Adipocyte (in vitro differentiated cells): ENCODE measurements at regions not wholly inside any gene's neighbourhood (a gene's known extent, or its start where the extent isn't known, plus 50 kb on each side); places are given as distances from the start of the nearest gene placed in this dataset.
"Not testable (repeated sequence)": the region's sequence is repeated elsewhere in the genome, so short reads cannot be mapped to it uniquely, and the experiment has no call there.

Experiments
- DNase-seq: peaks from one replicate; pipeline ENCODE4 v3.0.0-alpha.2; 2015; ENCODE audit warnings: low read depth
- H3K27me3 ChIP-seq: replicated peaks from 2 replicates; pipeline ENCODE4 v1.7.0; 2013; ENCODE audit warnings: mild to moderate bottlenecking, low read length, moderate library complexity; ENCODE audit not compliant: control insufficient read depth, insufficient read depth
- H3K36me3 ChIP-seq: 2 replicates; pipeline ENCODE4 v1.7.0; 2013; ENCODE audit warnings: low read length, mild to moderate bottlenecking, moderate library complexity; ENCODE audit not compliant: control insufficient read depth, insufficient read depth, severe bottlenecking
- H3K4me1 ChIP-seq: 2 replicates; pipeline ENCODE4 v1.7.0; 2013; ENCODE audit warnings: mild to moderate bottlenecking, low read length, moderate library complexity; ENCODE audit not compliant: control insufficient read depth, insufficient read depth
- H3K4me3 ChIP-seq: 2 replicates; pipeline ENCODE4 v1.7.0; 2013; ENCODE audit warnings: mild to moderate bottlenecking, low read length, moderate library complexity
- H3K9ac ChIP-seq: 2 replicates; pipeline ENCODE4 v1.7.0; 2013; ENCODE audit warnings: mild to moderate bottlenecking, low read length, moderate library complexity
- H3K9me3 ChIP-seq: 2 replicates; pipeline ENCODE4 v1.7.0; 2013; ENCODE audit warnings: mild to moderate bottlenecking, low read length, moderate library complexity; ENCODE audit not compliant: control insufficient read depth

- DNase-seq = no peak
- Histone ChIP-seq H3K9ac (no peak overlapping the region), H3K9me3 (no peaks in the 10 kb centered on the region), H3K36me3 (no peaks in the 10 kb centered on the region), H3K4me1 (no peaks in the 10 kb centered on the region), H3K27me3 (no peaks in the 10 kb centered on the region), H3K4me3 (no peak overlapping the region)
Measured at GRCh38 chr1:189701606-189702005, 776.1 kb downstream of the BRINP3 start.

GRCh38 chr1:189706594-189706993 lies 771.1 kb downstream of the BRINP3 start:
- no peak for DNase-seq
- Histone ChIP-seq H3K9me3 (no peaks in the 10 kb centered on the region), H3K36me3 (no peaks in the 10 kb centered on the region), H3K27me3 (no peaks in the 10 kb centered on the region), H3K9ac (no peak overlapping the region), H3K4me1 (no peaks in the 10 kb centered on the region), H3K4me3 (no peak overlapping the region)

DNA sequence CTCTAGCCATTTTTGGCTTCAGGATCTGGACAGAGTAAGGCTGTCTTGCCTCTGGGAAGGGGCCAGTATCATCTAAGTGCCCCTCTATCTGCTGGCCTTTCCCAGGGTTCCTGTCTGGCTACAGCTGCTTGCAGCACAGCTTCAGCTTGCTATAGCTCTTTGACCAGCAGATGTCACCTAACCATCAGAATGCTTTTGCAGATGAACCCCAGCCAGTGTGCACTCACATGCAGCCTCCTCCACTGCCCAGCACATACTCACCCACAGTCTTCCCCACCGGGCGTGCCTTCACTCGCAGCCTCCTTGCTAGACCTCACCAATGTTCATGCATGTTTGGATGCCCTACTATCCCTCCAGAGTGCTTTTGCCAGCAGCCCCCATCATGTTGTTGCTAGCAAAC lies 769.0 kb downstream of the BRINP3 start:
- no peaks in the 10 kb centered on the region for H3K36me3 ChIP-seq
- no peaks in the 10 kb centered on the region for H3K27me3 ChIP-seq
- no peaks in the 10 kb centered on the region for H3K4me1 ChIP-seq
- H3K4me3 ChIP-seq = no peak overlapping the region
- no peaks in the 10 kb centered on the region for H3K9me3 ChIP-seq
- no peak overlapping the region for H3K9ac ChIP-seq
- no peak for DNase-seq

DNA sequence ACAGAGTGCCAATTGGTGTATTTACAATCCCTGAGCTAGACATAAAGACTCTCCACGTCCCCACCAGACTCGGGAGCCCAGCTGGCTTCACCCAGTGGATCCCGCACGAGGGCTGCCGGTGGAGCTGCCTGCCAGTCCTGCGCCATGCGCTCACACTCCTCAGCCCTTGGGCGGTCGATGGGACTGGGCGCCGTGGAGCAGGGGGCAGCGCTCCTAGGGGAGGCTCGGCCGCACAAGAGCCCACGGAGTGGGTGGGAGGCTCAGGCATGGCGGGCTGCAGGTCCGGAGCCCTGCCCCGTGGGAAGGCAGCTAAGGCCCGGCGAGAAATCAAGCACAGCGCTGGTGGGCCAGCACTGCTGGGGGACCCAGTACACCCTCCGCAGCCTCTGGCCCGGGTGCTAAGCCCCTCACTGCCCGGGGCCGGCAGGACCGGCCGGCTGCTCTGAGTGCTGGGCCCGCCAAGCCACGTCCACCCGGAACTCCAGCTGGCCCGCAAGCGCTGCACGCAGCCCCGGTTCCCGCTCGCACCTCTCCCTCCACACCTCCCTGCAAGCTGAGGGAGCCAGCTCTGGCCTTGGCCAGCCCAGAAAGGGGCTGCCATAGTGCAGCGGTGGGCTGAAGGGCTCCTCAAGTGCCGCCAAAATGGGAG lies 759.4 kb downstream of the BRINP3 start:
- not testable (repeated sequence) for H3K9ac ChIP-seq, H3K9me3 ChIP-seq, H3K4me1 ChIP-seq, H3K36me3 ChIP-seq, DNase-seq, H3K4me3 ChIP-seq, H3K27me3 ChIP-seq

DNA sequence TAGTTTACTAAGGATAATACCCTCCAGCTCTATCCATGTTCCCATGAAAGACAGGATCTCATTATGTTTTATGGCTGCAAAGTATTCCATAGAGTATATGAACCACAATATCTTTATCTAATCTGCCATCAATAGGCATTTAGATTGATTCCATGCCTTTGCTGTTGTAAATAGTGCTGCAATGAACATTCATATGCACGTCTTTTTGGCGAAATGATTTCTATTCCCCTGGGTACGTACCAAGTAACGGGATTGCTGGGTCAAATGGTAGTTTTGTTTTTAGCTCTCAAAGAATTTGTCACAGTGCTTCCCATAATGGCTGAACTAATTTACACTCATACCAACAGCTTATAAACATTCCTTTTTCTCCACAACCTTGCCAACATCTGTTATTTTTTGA lies 750.9 kb downstream of the BRINP3 start:
- Histone ChIP-seq H3K27me3 (no peaks in the 10 kb centered on the region), H3K9me3 (peaks cover 4% of the 10 kb centered on the region)
- DNase-seq = no peak

DNA sequence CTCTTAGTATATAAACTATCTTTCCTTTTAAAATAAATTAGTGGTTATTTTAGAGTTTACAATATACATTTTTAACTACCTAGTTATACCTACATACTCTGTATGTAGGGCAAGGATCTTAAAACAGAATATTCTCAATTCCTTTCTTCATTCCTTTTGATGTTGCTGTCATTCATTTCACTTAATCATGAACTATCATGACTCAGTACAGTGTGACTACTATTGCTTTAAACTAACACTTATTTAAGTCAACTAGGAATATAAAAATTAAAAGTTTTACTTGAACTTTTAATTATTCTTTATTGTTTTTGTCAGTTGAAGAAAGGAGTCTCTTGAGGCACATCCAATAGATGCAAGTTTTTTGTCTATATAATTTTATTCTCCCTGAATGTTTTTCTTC lies 726.4 kb downstream of the BRINP3 start:
- peaks cover 5% of the 10 kb centered on the region for H3K9me3 ChIP-seq
- H3K4me1 ChIP-seq = no peaks in the 10 kb centered on the region
- no peak overlapping the region for H3K9ac ChIP-seq
- DNase-seq = no peak
- no peaks in the 10 kb centered on the region for H3K27me3 ChIP-seq
- H3K4me3 ChIP-seq = no peak overlapping the region
- no peaks in the 10 kb centered on the region for H3K36me3 ChIP-seq

More for the DNA sequence above, 750.9 kb downstream of the BRINP3 start:
- Histone ChIP-seq H3K4me1 (no peaks in the 10 kb centered on the region), H3K36me3 (no peaks in the 10 kb centered on the region), H3K4me3 (no peak overlapping the region), H3K9ac (no peak overlapping the region)

GRCh38 chr1:189752461-189752995 lies 725.1 kb downstream of the BRINP3 start:
- H3K4me1 ChIP-seq = no peaks in the 10 kb centered on the region
- no peak overlapping the region for H3K4me3 ChIP-seq
- no peak overlapping the region for H3K9ac ChIP-seq
- H3K36me3 ChIP-seq = no peaks in the 10 kb centered on the region
- peak; percentile 28 for DNase-seq
- H3K9me3 ChIP-seq = peaks cover 5% of the 10 kb centered on the region
- H3K27me3 ChIP-seq = no peaks in the 10 kb centered on the region

- H3K9me3 ChIP-seq, H3K27me3 ChIP-seq, H3K4me1 ChIP-seq, DNase-seq, H3K9ac ChIP-seq, H3K4me3 ChIP-seq, H3K36me3 ChIP-seq: not testable (repeated sequence)
Measured at GRCh38 chr1:189755100-189755499, 722.6 kb downstream of the BRINP3 start.

GRCh38 chr1:189764391-189765320 lies 713.0 kb downstream of the BRINP3 start:
- Histone ChIP-seq H3K36me3 (no peaks in the 10 kb centered on the region), H3K4me3 (no peak overlapping the region)

GRCh38 chr1:189769448-189769847 lies 708.2 kb downstream of the BRINP3 start:
- Histone ChIP-seq H3K36me3 (no peaks in the 10 kb centered on the region), H3K4me3 (no peak overlapping the region), H3K27me3 (no peaks in the 10 kb centered on the region), H3K9ac (no peak overlapping the region), H3K4me1 (no peaks in the 10 kb centered on the region), H3K9me3 (no peaks in the 10 kb centered on the region)
- DNase-seq = peak; percentile 7

More at GRCh38 chr1:189764391-189765320, 713.0 kb downstream of the BRINP3 start:
- H3K4me1 ChIP-seq = no peaks in the 10 kb centered on the region
- no peaks in the 10 kb centered on the region for H3K9me3 ChIP-seq
- no peak overlapping the region for H3K9ac ChIP-seq
- no peak for DNase-seq
- no peaks in the 10 kb centered on the region for H3K27me3 ChIP-seq

DNA sequence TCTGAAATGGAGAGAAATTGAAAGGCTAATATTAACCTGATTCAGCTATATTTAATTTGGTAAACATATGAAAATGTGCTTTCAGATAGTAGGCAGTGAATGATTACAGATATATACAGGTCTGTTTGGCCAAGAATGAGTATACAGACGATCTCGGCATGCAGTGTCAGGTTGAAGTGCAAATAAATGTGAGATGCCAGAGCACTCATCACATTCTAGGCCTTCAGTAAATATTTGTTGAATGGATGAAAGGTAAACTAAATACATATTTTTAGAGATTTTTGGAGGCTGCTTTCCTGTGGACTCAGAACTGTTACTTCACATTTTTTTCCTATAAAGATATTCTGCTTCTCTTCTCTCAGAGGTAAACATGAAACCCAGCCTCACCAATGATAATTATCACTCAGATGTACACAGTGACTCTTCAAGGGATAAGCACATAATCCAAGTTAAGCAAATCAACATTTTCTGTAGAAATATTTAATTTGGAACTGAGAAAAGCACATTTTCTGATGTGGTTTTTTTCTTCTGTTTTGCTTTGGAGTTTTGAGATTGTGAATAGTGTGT lies 702.9 kb downstream of the BRINP3 start:
- Histone ChIP-seq H3K36me3 (no peaks in the 10 kb centered on the region), H3K9me3 (no peaks in the 10 kb centered on the region), H3K4me1 (no peaks in the 10 kb centered on the region), H3K4me3 (no peak overlapping the region), H3K9ac (no peak overlapping the region), H3K27me3 (no peaks in the 10 kb centered on the region)
- no peak for DNase-seq
